ENCODE measurements at regions not wholly inside any gene's neighbourhood (a gene's known extent, or its start where the extent isn't known, plus 50 kb on each side); places are given as distances from the start of the nearest gene placed in this dataset.

DNA sequence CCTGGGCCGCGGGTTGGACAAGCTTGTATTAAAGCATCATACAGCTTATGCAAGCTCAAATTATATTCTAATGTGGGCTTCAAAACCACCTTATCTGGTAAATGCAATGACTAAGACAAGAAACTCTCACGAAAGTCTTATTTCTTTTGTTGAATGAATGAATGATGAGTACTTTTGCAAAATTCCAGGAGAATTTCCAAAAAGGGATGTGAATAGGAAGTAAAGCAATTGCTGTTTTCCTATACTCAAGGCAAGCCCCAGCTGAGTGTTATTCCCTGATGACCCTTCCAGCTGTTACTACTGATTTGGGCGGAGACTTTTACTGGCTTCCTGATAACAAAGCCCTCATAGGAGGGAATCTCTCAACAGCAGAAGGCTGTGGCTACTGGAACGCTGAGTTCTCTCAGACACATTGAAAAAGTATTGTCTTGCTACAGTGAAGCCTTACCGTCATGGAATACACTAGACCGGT, 162.8 kb downstream of the SREK1 start:
- FAIRE-seq (no peak), DNase-seq (peak in 1 of 5 donors; percentile 60)
- intact Hi-C loops (cut with DNase I): loop anchor here (5.0 kb wide), 1 partner anchor 450 kb away; no protein-coding TSS in a partner anchor
- TF ChIP-seq, protein P1, sequence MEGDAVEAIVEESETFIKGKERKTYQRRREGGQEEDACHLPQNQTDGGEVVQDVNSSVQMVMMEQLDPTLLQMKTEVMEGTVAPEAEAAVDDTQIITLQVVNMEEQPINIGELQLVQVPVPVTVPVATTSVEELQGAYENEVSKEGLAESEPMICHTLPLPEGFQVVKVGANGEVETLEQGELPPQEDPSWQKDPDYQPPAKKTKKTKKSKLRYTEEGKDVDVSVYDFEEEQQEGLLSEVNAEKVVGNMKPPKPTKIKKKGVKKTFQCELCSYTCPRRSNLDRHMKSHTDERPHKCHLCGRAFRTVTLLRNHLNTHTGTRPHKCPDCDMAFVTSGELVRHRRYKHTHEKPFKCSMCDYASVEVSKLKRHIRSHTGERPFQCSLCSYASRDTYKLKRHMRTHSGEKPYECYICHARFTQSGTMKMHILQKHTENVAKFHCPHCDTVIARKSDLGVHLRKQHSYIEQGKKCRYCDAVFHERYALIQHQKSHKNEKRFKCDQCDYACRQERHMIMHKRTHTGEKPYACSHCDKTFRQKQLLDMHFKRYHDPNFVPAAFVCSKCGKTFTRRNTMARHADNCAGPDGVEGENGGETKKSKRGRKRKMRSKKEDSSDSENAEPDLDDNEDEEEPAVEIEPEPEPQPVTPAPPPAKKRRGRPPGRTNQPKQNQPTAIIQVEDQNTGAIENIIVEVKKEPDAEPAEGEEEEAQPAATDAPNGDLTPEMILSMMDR (IDR thresholded peaks at IDR 0.05; ENCODE audit: borderline replicate concordance, extremely low read depth, insufficient read depth): no peak
- H3K4me1 ChIP-seq (ENCODE audit: control insufficient read depth in 2 of 3, insufficient read depth in 2 of 3, low read depth in 1 of 3, low read length in 3 of 3): peaks cover 0 to 2% (median 0%) of the 10 kb centered on the region in 3 donors
- H3K4me3 ChIP-seq (ENCODE audit: low read length in 3 of 3): no peak overlapping the region
- no peaks in the 10 kb centered on the region for H3K36me3 ChIP-seq (ENCODE audit: control insufficient read depth in 2 of 3, insufficient read depth in 3 of 3, low read length in 3 of 3)
- no peak overlapping the region for H3K9ac ChIP-seq (ENCODE audit: low read length in 3 of 3)
- no peak overlapping the region for H3K27ac ChIP-seq (ENCODE audit: low read depth in 2 of 2, low read length in 2 of 2)
- H3K9me3 ChIP-seq (ENCODE audit: control insufficient read depth in 2 of 3, insufficient read depth in 1 of 3, low read length in 3 of 3): no peaks in the 10 kb centered on the region
- H3K27me3 ChIP-seq (ENCODE audit: control insufficient read depth, insufficient read depth, low read length): no peaks in the 10 kb centered on the region

DNA sequence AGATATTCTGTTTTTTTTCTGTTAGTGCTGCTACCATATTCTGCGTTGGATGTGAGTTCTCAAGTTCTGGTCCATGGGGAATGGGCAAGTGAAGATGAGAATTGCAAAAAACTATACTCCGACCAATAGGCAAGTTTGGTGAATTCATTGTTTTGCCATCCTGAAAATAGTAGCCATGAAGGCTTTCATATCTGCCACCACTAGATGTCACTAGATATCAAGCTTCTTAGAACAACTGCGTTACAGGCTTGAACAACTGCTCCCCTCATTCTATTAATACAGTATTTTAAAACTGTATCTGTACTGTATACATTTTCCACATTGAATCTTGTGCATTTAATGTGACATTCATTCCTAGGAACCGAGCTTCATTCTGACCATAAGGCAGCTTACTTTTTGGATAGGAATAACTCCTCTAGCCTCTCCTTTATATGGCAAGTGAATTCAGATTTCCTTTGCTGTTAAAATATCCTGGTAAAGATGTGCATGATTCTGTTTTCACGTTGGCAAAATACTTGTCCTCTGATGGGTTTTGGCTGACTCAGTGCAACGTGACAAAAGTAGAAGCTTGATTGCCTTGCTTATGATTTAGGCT, 163.6 kb downstream of the SREK1 start:
- Histone ChIP-seq H3K4me1 (ENCODE audit: control insufficient read depth in 2 of 3, insufficient read depth in 2 of 3, low read depth in 1 of 3, low read length in 3 of 3) (peaks cover 0 to 2% (median 0%) of the 10 kb centered on the region in 3 donors), H3K9me3 (ENCODE audit: control insufficient read depth in 2 of 3, insufficient read depth in 1 of 3, low read length in 3 of 3) (no peaks in the 10 kb centered on the region), H3K27me3 (ENCODE audit: control insufficient read depth, insufficient read depth, low read length) (no peaks in the 10 kb centered on the region), H3K9ac (ENCODE audit: low read length in 3 of 3) (no peak overlapping the region), H3K4me3 (ENCODE audit: low read length in 3 of 3) (no peak overlapping the region), H3K27ac (ENCODE audit: low read depth in 2 of 2, low read length in 2 of 2) (no peak overlapping the region), H3K36me3 (ENCODE audit: control insufficient read depth in 2 of 3, insufficient read depth in 3 of 3, low read length in 3 of 3) (no peaks in the 10 kb centered on the region)
- intact Hi-C loops (cut with DNase I): loop anchor here (5.0 kb wide), 1 partner anchor 450 kb away; no protein-coding TSS in a partner anchor
- TF ChIP-seq, protein P1 (IDR thresholded peaks at IDR 0.05; ENCODE audit: borderline replicate concordance, extremely low read depth, insufficient read depth): peak; percentile 76
- peak in 2 of 5 donors; percentile 81 to 87 for DNase-seq
- FAIRE-seq: peak; percentile 93

DNA sequence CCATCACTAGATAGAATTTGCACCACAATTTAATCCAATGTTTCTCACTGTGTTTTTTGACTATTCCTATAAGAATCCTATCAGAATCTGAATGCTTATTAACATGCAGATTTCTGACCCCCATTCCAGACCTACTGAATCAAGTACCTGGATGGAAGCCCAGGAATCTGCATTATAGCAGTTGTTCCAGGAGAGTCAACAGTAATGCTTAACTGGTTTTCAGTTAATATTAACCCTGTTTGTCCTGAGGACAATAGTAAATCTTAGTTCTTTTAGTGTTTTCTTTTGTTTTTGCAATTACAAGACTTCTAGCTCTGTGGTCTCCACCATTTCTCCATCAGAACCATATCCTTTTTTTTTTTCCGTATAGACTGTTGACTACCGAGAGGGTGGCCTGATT, 168.2 kb downstream of the SREK1 start:
- Histone ChIP-seq H3K4me1 (ENCODE audit: control insufficient read depth in 2 of 3, insufficient read depth in 2 of 3, low read depth in 1 of 3, low read length in 3 of 3) (no peaks in the 10 kb centered on the region), H3K27me3 (ENCODE audit: control insufficient read depth, insufficient read depth, low read length) (no peaks in the 10 kb centered on the region), H3K27ac (ENCODE audit: low read depth in 2 of 2, low read length in 2 of 2) (no peak overlapping the region), H3K9ac (ENCODE audit: low read length in 3 of 3) (no peak overlapping the region), H3K4me3 (ENCODE audit: low read length in 3 of 3) (no peak overlapping the region), H3K9me3 (ENCODE audit: control insufficient read depth in 2 of 3, insufficient read depth in 1 of 3, low read length in 3 of 3) (peaks cover 0 to 5% (median 0%) of the 10 kb centered on the region in 3 donors), H3K36me3 (ENCODE audit: control insufficient read depth in 2 of 3, insufficient read depth in 3 of 3, low read length in 3 of 3) (no peaks in the 10 kb centered on the region)
- DNase-seq (peak in 1 of 5 donors; percentile 12), FAIRE-seq (peak; percentile 21)
- TF ChIP-seq, protein P1 (IDR thresholded peaks at IDR 0.05; ENCODE audit: borderline replicate concordance, extremely low read depth, insufficient read depth): no peak
- intact Hi-C loops (cut with DNase I): no loop called here
